ENCODE measurements at regions not wholly inside any gene's neighbourhood (a gene's known extent, or its start where the extent isn't known, plus 50 kb on each side); places are given as distances from the start of the nearest gene placed in this dataset.

DNA sequence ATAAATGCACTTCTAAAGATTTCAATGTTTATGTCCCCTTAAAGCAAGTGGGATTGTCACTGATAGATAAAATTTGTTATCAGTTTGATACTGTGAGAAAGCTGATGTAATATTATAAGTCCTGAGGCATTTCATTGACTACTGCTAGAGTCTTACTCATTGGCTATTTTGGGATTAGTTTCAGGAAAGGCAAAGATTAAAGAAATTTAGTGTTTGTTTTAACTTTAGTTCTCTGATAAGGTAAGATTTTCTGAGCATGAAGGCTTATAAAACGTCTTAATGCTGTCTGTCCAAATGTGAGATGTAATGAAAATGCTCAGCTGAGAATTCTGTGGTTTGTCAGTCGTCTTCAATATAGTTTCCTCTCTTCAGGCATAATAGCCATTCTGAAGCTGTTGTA is 886.4 kb upstream of the CDH2 start:
- no peak for DNase-seq (ENCODE audit: extremely low read depth, low read depth)

- no peak for DNase-seq (ENCODE audit: extremely low read depth, low read depth)
Measured at GRCh38 chr18:29062921-29063320, 886.0 kb upstream of the CDH2 start.

DNA sequence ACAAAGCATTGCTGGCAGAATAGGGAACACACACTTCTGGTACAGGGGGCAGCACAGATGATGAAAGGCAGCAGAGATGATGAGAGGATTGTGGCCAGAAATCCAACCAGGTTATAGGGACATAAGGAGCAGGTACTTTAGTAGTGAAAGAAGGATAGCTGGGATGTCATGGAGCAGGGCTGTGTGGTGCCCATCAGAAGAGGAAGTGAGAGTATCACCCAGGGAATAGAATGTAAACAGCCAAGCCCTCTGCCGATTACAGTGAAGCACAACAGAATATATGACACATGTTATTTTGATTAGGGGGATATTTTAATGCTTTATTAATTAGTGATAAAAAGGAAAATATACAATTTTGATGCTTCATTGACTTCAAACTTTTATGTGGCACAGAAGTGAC is 883.4 kb upstream of the CDH2 start:
- no peak for DNase-seq (ENCODE audit: extremely low read depth, low read depth)

- DNase-seq (ENCODE audit: extremely low read depth, low read depth) = no peak
Measured at GRCh38 chr18:29057703-29058102, 880.8 kb upstream of the CDH2 start.

GRCh38 chr18:29056800-29057199 is 879.9 kb upstream of the CDH2 start:
- no peak for DNase-seq (ENCODE audit: extremely low read depth, low read depth)

GRCh38 chr18:29041976-29042375 is 865.0 kb upstream of the CDH2 start:
- no peak for DNase-seq (ENCODE audit: extremely low read depth, low read depth)

- DNase-seq (ENCODE audit: extremely low read depth, low read depth) = no peak
Measured at GRCh38 chr18:29034113-29034856, 857.4 kb upstream of the CDH2 start.

GRCh38 chr18:29028560-29028959 is 851.6 kb upstream of the CDH2 start:
- no peak for DNase-seq (ENCODE audit: extremely low read depth, low read depth)

DNA sequence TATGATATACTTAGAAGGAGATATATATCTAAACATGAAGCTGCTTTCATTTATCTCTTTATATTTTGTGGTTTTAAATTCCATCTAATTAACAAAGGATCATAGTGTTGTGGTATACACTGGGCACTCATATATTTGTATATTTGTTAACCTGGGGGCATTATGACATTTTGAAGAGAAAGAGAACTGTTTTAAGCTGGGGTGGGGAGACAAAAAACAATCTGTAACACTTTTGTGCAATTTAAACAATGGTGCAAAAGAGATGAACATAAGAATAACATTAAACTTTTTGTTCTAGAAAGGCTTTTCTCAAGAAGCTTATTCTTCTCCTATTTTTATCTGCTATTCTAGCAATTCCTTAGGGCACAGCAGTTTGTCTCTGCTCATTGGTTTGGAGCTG is 842.0 kb upstream of the CDH2 start:
- no peak for DNase-seq (ENCODE audit: extremely low read depth, low read depth)

GRCh38 chr18:29012883-29013465 is 836.0 kb upstream of the CDH2 start:
- no peak for DNase-seq (ENCODE audit: extremely low read depth, low read depth)

- DNase-seq (ENCODE audit: extremely low read depth, low read depth) = no peak
Measured at GRCh38 chr18:29012364-29012763, 835.4 kb upstream of the CDH2 start.

GRCh38 chr18:29009250-29009803 is 832.4 kb upstream of the CDH2 start:
- no peak for DNase-seq (ENCODE audit: extremely low read depth, low read depth)

DNA sequence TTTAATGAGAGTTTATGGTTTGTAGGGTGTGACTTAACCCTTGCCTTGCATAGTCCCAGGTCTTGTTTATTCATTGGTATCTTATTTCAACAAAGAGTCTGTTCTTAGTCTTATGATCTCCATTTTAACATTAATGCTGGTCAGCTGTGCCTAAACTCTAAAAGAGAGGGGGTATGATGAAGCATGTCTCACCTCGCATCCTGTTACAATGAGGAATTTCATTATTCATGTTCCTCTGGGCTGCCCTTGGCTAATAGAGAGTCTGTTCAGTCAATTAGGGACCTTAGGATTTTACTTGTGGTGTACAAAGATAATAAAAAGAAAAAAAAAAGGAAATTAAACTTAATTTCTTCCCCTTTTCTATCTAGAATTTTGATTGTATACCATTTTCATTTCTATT is 831.9 kb upstream of the CDH2 start:
- DNase-seq (ENCODE audit: extremely low read depth, low read depth) = no peak

DNA sequence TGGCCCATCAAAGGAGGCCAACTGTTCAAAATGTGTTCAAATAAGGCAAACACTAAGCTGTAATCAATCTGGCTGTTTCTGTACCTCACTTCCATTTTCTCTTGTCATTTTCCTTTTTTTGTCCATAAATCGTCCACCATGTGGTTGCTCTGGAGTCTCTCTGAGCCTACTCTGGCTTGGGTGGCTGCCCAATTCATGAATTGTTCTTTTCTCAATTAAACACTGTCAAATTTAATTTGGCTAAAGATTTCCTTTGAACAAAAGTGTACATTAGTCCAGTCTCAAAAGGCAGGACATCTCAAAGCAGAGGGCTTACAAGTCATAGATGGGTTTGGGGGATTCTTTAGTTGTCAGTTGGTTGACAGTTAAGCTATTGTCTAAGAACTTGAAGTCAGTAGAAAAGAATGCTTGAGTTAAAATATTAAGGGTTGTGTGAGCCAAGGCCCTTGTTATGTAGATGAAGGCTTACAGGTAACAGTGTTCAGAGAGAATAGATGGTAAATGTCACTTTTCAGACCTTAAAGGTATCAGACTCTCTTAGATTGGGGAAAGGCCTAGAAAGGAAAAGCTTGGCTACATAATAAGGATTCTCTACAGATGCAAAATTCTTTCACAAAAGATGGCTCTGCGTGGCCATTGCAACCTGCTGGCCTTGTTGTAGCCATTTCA is 831.2 kb upstream of the CDH2 start:
- DNase-seq (ENCODE audit: extremely low read depth, low read depth) = no peak

DNA sequence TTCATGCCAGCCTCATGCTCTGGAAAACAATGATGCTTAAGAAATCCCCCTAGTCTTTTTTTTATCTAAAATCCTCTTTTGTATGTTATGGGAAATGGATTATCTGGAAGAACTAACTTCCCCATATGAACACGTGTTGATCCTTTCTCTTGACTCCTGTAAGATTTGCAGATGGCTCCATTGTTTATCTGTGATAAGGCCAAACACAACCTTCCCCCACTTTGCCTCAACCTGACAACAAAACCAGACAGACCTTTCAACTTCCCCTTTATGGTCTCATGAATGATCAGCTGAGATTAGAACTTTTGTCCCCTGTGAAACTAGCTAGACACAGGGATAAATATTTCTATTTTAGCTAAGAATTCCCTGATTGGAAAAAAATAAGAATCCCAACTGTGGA is 828.0 kb upstream of the CDH2 start:
- no peak for DNase-seq (ENCODE audit: extremely low read depth, low read depth)

GRCh38 chr18:29003194-29003593 is 826.3 kb upstream of the CDH2 start:
- DNase-seq (ENCODE audit: extremely low read depth, low read depth) = no peak

GRCh38 chr18:29002747-29003146 is 825.8 kb upstream of the CDH2 start:
- no peak for DNase-seq (ENCODE audit: extremely low read depth, low read depth)

DNA sequence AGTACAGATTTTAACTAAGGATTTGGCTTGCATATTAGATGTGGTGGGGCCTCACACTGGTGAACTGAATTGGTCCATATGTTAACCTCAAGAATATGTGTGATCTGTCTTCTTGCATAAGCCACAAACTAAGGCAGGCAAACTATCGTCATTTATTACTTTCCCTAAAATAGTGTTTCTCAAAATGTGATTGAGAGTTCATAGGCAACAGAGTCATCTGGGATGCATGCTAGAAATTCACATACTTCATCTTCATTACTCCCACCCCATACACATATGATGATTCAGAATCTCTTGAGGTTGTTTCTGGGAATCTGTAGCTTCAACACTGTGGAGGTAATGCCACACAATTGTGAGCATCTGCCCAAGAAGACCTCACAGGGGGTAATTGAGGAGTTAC is 822.8 kb upstream of the CDH2 start:
- no peak for DNase-seq (ENCODE audit: extremely low read depth, low read depth)

- DNase-seq (ENCODE audit: extremely low read depth, low read depth) = no peak
Measured at GRCh38 chr18:28995319-28995718, 818.4 kb upstream of the CDH2 start.

DNA sequence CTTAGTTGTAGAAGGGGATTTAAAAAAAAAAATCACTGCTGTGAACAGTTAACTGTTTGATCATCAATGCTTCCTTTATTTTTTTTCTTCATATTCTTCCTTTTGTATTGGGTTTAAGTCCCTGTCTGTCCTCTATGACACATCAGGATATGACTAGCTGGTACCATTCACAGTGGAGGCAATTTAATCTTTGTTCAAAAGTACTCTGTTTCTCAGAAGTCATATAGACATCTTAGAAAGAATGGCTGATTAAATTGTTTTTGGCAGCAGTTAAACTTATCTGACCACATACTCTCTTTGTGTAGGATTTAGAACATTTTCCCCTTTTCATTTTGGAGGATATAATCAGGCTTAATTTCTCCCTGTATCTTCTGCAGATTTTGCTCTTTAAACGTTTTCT is 807.8 kb upstream of the CDH2 start:
- no peak for DNase-seq (ENCODE audit: extremely low read depth, low read depth)

DNA sequence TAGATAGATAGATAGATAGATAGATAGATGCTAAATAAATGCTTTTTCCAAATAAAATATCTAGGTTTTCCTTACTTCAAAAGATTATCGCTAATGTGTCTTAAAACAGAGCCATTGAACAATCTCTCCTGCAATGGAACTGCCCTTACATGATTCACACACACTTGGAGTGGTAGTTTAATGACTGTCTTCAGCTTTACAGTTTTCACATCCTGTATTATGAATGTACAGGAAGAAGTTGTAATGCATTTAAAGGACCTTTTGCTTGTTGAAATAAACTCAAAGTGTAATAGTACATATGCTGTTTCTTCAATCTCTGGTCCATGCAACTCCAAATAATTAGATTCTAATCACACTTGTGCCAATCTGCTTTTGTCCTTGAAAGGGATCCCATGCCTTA is 797.6 kb upstream of the CDH2 start:
- DNase-seq (ENCODE audit: extremely low read depth, low read depth) = no peak

- no peak for DNase-seq (ENCODE audit: extremely low read depth, low read depth)
Measured at GRCh38 chr18:28973324-28973723, 796.4 kb upstream of the CDH2 start.

All from NCI-H460 (cell line).